ENCODE measurements at regions not wholly inside any gene's neighbourhood (a gene's known extent, or its start where the extent isn't known, plus 50 kb on each side); places are given as distances from the start of the nearest gene placed in this dataset.

- no peak for ATAC-seq (ENCODE audit: low read depth)
- TF ChIP-seq EZH2 (IDR thresholded peaks at IDR 0.05; ENCODE audit: borderline replicate concordance, insufficient read depth, low read depth, low read length, poor library complexity, severe bottlenecking) (no peak), CTCF (IDR thresholded peaks at IDR 0.05) (no peak)
- Histone ChIP-seq H3K27me3 (replicated peaks in 1 of 4; ENCODE audit: control extremely low read depth in 1 of 4, control insufficient read depth in 3 of 4, insufficient read depth in 4 of 4, low read length in 3 of 4) (no peaks in the 10 kb centered on the region), H3K79me2 (ENCODE audit: control insufficient read depth, insufficient read depth, low read length) (no peaks in the 10 kb centered on the region), H3K9ac (ENCODE audit: low read length) (no peak overlapping the region), H2AFZ (ENCODE audit: insufficient read depth, low read depth, low read length, poor library complexity, severe bottlenecking) (no peak overlapping the region), H3K9me3 (ENCODE audit: control extremely low read depth in 1 of 3, control insufficient read depth in 2 of 3, insufficient read depth in 1 of 3, low read length in 2 of 3) (no peaks in the 10 kb centered on the region), H3K27ac (ENCODE audit: low read length in 2 of 2) (no peak overlapping the region), H3K4me3 (ENCODE audit: control extremely low read depth in 1 of 5, extremely low read depth in 1 of 5, insufficient read depth in 1 of 5, low read depth in 2 of 5, low read length in 4 of 5) (no peak overlapping the region), H4K20me1 (ENCODE audit: control insufficient read depth, insufficient read depth, low read length, poor library complexity, severe bottlenecking) (no peaks in the 10 kb centered on the region), H3K36me3 (replicated peaks in 1 of 2; ENCODE audit: control extremely low read depth in 1 of 2, control insufficient read depth in 1 of 2, extremely low read depth in 1 of 2, insufficient read depth in 2 of 2, low read length in 1 of 2) (no peaks in the 10 kb centered on the region), H3K4me1 (ENCODE audit: control insufficient read depth in 2 of 2, insufficient read depth in 2 of 2, low read length in 2 of 2) (no peaks in the 10 kb centered on the region), H3K4me2 (replicated peaks; ENCODE audit: low read depth, low read length, poor library complexity, severe bottlenecking) (no peak overlapping the region)
- no peaks in the 10 kb centered on the region for H3K4me1 Mint-ChIP-seq
- no peak for DNase-seq
- CTCF ChIA-PET: no interaction called here
- no CpG with 5 or more reads among the region's 1 CpG for WGBS (ENCODE audit: insufficient coverage)
- no peak overlapping the region for H3K27ac Mint-ChIP-seq
- POLR2A ChIA-PET: no interaction called here
- intact Hi-C loops (cut with micrococcal nuclease): no loop called here
- no peak overlapping the region for H3K4me3 Mint-ChIP-seq
- H3K27me3 Mint-ChIP-seq: no peaks in the 10 kb centered on the region
- peaks cover 3% of the 10 kb centered on the region for H3K9me3 Mint-ChIP-seq (ENCODE audit: insufficient read depth)
Measured at GRCh38 chr18:30385684-30386083, 656.9 kb downstream of the DSC3 start.

DNA sequence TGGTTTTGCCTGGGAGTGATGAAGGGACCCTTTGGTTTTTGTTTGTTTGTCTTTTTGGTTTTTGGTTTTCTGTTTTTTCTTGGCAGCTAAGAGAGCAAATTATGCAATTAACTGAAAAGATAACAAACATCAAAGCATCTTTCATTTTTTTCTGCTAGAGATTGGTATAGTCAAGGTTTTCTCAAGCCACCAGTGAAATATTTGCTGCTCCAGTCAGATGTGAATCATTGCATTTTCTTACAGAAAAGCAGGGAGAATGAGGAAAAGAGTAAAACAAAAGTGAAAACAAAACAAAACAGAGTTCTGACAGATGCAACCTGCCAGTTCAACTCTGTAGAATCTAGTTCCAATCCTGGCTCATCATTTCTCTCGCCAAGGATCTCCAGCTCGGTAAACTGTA lies 660.7 kb downstream of the DSC3 start:
- H3K4me1 Mint-ChIP-seq: no peaks in the 10 kb centered on the region
- no peaks in the 10 kb centered on the region for H3K27me3 ChIP-seq (replicated peaks in 1 of 4; ENCODE audit: control extremely low read depth in 1 of 4, control insufficient read depth in 3 of 4, insufficient read depth in 4 of 4, low read length in 3 of 4)
- H4K20me1 ChIP-seq (ENCODE audit: control insufficient read depth, insufficient read depth, low read length, poor library complexity, severe bottlenecking): no peaks in the 10 kb centered on the region
- H3K36me3 ChIP-seq (replicated peaks in 1 of 2; ENCODE audit: control extremely low read depth in 1 of 2, control insufficient read depth in 1 of 2, extremely low read depth in 1 of 2, insufficient read depth in 2 of 2, low read length in 1 of 2): no peaks in the 10 kb centered on the region
- no peak overlapping the region for H3K4me3 Mint-ChIP-seq
- peaks cover 8% of the 10 kb centered on the region for H3K9me3 Mint-ChIP-seq (ENCODE audit: insufficient read depth)
- no peaks in the 10 kb centered on the region for H3K79me2 ChIP-seq (ENCODE audit: control insufficient read depth, insufficient read depth, low read length)
- no peak overlapping the region for H3K4me3 ChIP-seq (ENCODE audit: control extremely low read depth in 1 of 5, extremely low read depth in 1 of 5, insufficient read depth in 1 of 5, low read depth in 2 of 5, low read length in 4 of 5)
- intact Hi-C loops (cut with micrococcal nuclease): no loop called here
- no peak overlapping the region for H3K27ac Mint-ChIP-seq
- DNase-seq (no peak), ATAC-seq (ENCODE audit: low read depth) (no peak)
- WGBS (ENCODE audit: insufficient coverage): no CpG with 5 or more reads among the region's 2 CpGs
- no peak overlapping the region for H3K4me2 ChIP-seq (replicated peaks; ENCODE audit: low read depth, low read length, poor library complexity, severe bottlenecking)
- no peaks in the 10 kb centered on the region for H3K9me3 ChIP-seq (ENCODE audit: control extremely low read depth in 1 of 3, control insufficient read depth in 2 of 3, insufficient read depth in 1 of 3, low read length in 2 of 3)
- H3K4me1 ChIP-seq (ENCODE audit: control insufficient read depth in 2 of 2, insufficient read depth in 2 of 2, low read length in 2 of 2): no peaks in the 10 kb centered on the region
- no peaks in the 10 kb centered on the region for H3K27me3 Mint-ChIP-seq
- no peak overlapping the region for H2AFZ ChIP-seq (ENCODE audit: insufficient read depth, low read depth, low read length, poor library complexity, severe bottlenecking)
- TF ChIP-seq CTCF (IDR thresholded peaks at IDR 0.05) (no peak), EZH2 (IDR thresholded peaks at IDR 0.05; ENCODE audit: borderline replicate concordance, insufficient read depth, low read depth, low read length, poor library complexity, severe bottlenecking) (no peak)
- H3K9ac ChIP-seq (ENCODE audit: low read length): no peak overlapping the region
- H3K27ac ChIP-seq (ENCODE audit: low read length in 2 of 2): no peak overlapping the region
- POLR2A ChIA-PET: no interaction called here
- CTCF ChIA-PET: no interaction called here

All from B cell (primary cell).